CD14-positive monocyte (primary cell): ENCODE measurements at regions not wholly inside any gene's neighbourhood (a gene's known extent, or its start where the extent isn't known, plus 50 kb on each side); places are given as distances from the start of the nearest gene placed in this dataset.

Experiments
- DNase-seq, 3 donors: peaks; one replicate each; pipeline ENCODE4 v3.0.0-alpha.2; 2011 to 2022
- H2AFZ ChIP-seq: 2 replicates; pipeline ENCODE4 v1.6.0; 2012; ENCODE audit warnings: mild to moderate bottlenecking, low read depth, low read length, inconsistent platforms; ENCODE audit not compliant: insufficient read depth, poor library complexity, severe bottlenecking
- H3K27ac ChIP-seq, 2 donors: 1 replicate in 1 of 2; 2 replicates in 1 of 2; pipeline ENCODE4 v1.5.1; 2012 to 2013; ENCODE audit warnings: low read length in 2 of 2, control low read depth in 1 of 2, inconsistent platforms in 1 of 2, low read depth in 1 of 2, mild to moderate bottlenecking in 1 of 2
- H3K27me3 ChIP-seq, 2 donors: one replicate each; pipeline versions ENCODE4 v1.6.0 to v1.6.1; 2011 to 2013; ENCODE audit warnings: low read length in 2 of 2; ENCODE audit not compliant: control insufficient read depth in 2 of 2, insufficient read depth in 2 of 2
- H3K36me3 ChIP-seq, 2 donors: replicated peaks in 1 of 2; 1 replicate in 1 of 2; 2 replicates in 1 of 2; pipeline versions ENCODE4 v1.5.1 to v1.6.1; 2012 to 2013; ENCODE audit warnings: low read length in 2 of 2, control low read depth in 1 of 2, inconsistent platforms in 1 of 2, mild to moderate bottlenecking in 1 of 2; ENCODE audit not compliant: insufficient read depth in 2 of 2, control insufficient read depth in 1 of 2
- H3K4me1 ChIP-seq, 2 donors: 1 replicate in 1 of 2; 2 replicates in 1 of 2; pipeline versions ENCODE4 v1.5.1 to v1.6.1; 2012 to 2013; ENCODE audit warnings: low read length in 2 of 2, control low read depth in 1 of 2, inconsistent platforms in 1 of 2, mild to moderate bottlenecking in 1 of 2, moderate library complexity in 1 of 2; ENCODE audit not compliant: insufficient read depth in 2 of 2, control insufficient read depth in 1 of 2
- H3K4me2 ChIP-seq: replicated peaks from 2 replicates; pipeline ENCODE3; 2012; ENCODE audit warnings: low read length, moderate library complexity, mild to moderate bottlenecking; ENCODE audit not compliant: poor library complexity, severe bottlenecking; ENCODE audit errors: extremely low read depth
- H3K4me3 ChIP-seq, 3 experiments: fragments of 200-600 bp in 1 of 3; sonication (generic) in 1 of 3; replicated peaks in 1 of 3; 1 replicate in 2 of 3; 2 replicates in 1 of 3; pipeline ENCODE4 v1.5.1; 2011 to 2013; ENCODE audit warnings: low read length in 3 of 3, mild to moderate bottlenecking in 3 of 3, control low read depth in 2 of 3, low read depth in 2 of 3, inconsistent platforms in 1 of 3, moderate library complexity in 1 of 3
- H3K79me2 ChIP-seq: 2 replicates; pipeline ENCODE4 v1.6.0; 2012; ENCODE audit warnings: mild to moderate bottlenecking, control low read depth, inconsistent platforms, low read length, moderate library complexity; ENCODE audit not compliant: insufficient read depth
- H3K9ac ChIP-seq: 2 replicates; pipeline ENCODE4 v1.6.0; 2017; ENCODE audit warnings: low read length, mild to moderate bottlenecking; ENCODE audit not compliant: insufficient read depth, poor library complexity, severe bottlenecking
- H3K9me3 ChIP-seq, 2 donors: replicated peaks in 1 of 2; 1 replicate in 1 of 2; 2 replicates in 1 of 2; pipeline versions ENCODE4 v1.5.1 to v1.6.1; 2012 to 2013; ENCODE audit warnings: low read length in 2 of 2, control low read depth in 1 of 2; ENCODE audit not compliant: control insufficient read depth in 1 of 2, insufficient read depth in 1 of 2
- H4K20me1 ChIP-seq: 2 replicates; pipeline ENCODE4 v1.6.0; 2012; ENCODE audit warnings: mild to moderate bottlenecking, low read length, control low read depth, moderate library complexity; ENCODE audit not compliant: insufficient read depth
- H3K27ac Mint-ChIP-seq, 7 donors: one replicate each; pipeline ENCODE4 v1.8.0; 2020; ENCODE audit warnings: mild to moderate bottlenecking in 7 of 7, mixed read lengths in 7 of 7, moderate library complexity in 6 of 7, inconsistent platforms in 2 of 7
- H3K27me3 Mint-ChIP-seq, 3 donors: one replicate each; pipeline ENCODE4 v1.8.0; 2021 to 2022; ENCODE audit warnings: low read depth in 3 of 3, mild to moderate bottlenecking in 3 of 3, mixed read lengths in 3 of 3, moderate library complexity in 3 of 3, inconsistent platforms in 1 of 3
- H3K36me3 Mint-ChIP-seq, 2 donors: one replicate each; pipeline ENCODE4 v1.8.0; 2020; ENCODE audit warnings: mixed read lengths in 2 of 2, inconsistent platforms in 1 of 2, mild to moderate bottlenecking in 1 of 2
- H3K4me1 Mint-ChIP-seq: one replicate; pipeline ENCODE4 v1.8.0; 2020; ENCODE audit warnings: mild to moderate bottlenecking, mixed read lengths
- H3K4me3 Mint-ChIP-seq, 2 donors: one replicate each; pipeline ENCODE4 v1.8.0; 2020; ENCODE audit warnings: mild to moderate bottlenecking in 2 of 2, mixed read lengths in 2 of 2, moderate library complexity in 1 of 2
- H3K9me3 Mint-ChIP-seq, 7 donors: one replicate each; pipeline ENCODE4 v1.8.0; 2020 to 2022; ENCODE audit warnings: mixed read lengths in 7 of 7, mild to moderate bottlenecking in 6 of 7, moderate library complexity in 6 of 7, inconsistent platforms in 2 of 7
- CTCF ChIP-seq: fragments of 200-600 bp; IDR thresholded peaks from one replicate; pipeline ENCODE4 v1.8.0; 2022; ENCODE audit warnings: antibody characterized with exemption, mild to moderate bottlenecking
- WGBS: methylation state at CpG from one replicate; pipeline ENCODE4 v1.1.5; 2013; ENCODE audit warnings: missing lambda C conversion rate; ENCODE audit not compliant: insufficient coverage; 5-methylcytosine and 5-hydroxymethylcytosine counted together
- intact Hi-C, 2 donors: fragments of 100-400 bp; cut with micrococcal nuclease; formaldehyde crosslinking; loops; one replicate each; pipeline versions ENCODE4 v1.15.0 to v1.15.1; 2023

GRCh38 chr6:103379272-103379671 lies 1480.4 kb downstream of the HACE1 start:
- Mint-ChIP-seq H3K4me3 (no peak overlapping the region), H3K36me3 (no peaks in the 10 kb centered on the region), H3K27ac (no peak overlapping the region), H3K9me3 (peaks cover 0 to 6% (median 2%) of the 10 kb centered on the region in 7 donors), H3K4me1 (no peaks in the 10 kb centered on the region), H3K27me3 (no peaks in the 10 kb centered on the region)
- intact Hi-C loops, result no loop called here
- H2AFZ ChIP-seq, result no peak overlapping the region
- 86% methylated on average over 1 of the region's 2 CpGs for WGBS
- H3K9ac ChIP-seq, result no peak overlapping the region
- H3K4me2 ChIP-seq, result no peak overlapping the region
- H4K20me1 ChIP-seq, result no peaks in the 10 kb centered on the region
- no peak overlapping the region for H3K27ac ChIP-seq
- H3K4me1 ChIP-seq, result no peaks in the 10 kb centered on the region
- TF ChIP-seq CTCF, result no peak
- H3K79me2 ChIP-seq, result no peaks in the 10 kb centered on the region
- H3K4me3 ChIP-seq, result no peak overlapping the region
- no peaks in the 10 kb centered on the region for H3K9me3 ChIP-seq
- no peaks in the 10 kb centered on the region for H3K36me3 ChIP-seq
- no peaks in the 10 kb centered on the region for H3K27me3 ChIP-seq
- no peak for DNase-seq

GRCh38 chr6:103367212-103367611 lies 1492.5 kb downstream of the HACE1 start:
- H3K27ac ChIP-seq, result no peak overlapping the region

More at GRCh38 chr6:103367212-103367611, 1492.5 kb downstream of the HACE1 start:
- no peak overlapping the region for H3K27ac Mint-ChIP-seq
- Histone ChIP-seq H2AFZ (no peak overlapping the region), H3K27me3 (no peaks in the 10 kb centered on the region), H3K4me3 (no peak overlapping the region), H3K9ac (no peak overlapping the region), H3K4me1 (no peaks in the 10 kb centered on the region), H3K79me2 (no peaks in the 10 kb centered on the region), H3K4me2 (no peak overlapping the region), H4K20me1 (no peaks in the 10 kb centered on the region), H3K9me3 (peaks cover 0 to 12% of the 10 kb centered on the region in 2 donors), H3K36me3 (no peaks in the 10 kb centered on the region)
- H3K36me3 Mint-ChIP-seq, result no peaks in the 10 kb centered on the region
- H3K4me3 Mint-ChIP-seq, result no peak overlapping the region
- peaks cover 0 to 16% (median 5%) of the 10 kb centered on the region in 7 donors for H3K9me3 Mint-ChIP-seq
- no peak for DNase-seq
- intact Hi-C loops, result no loop called here
- no peaks in the 10 kb centered on the region for H3K4me1 Mint-ChIP-seq
- no peaks in the 10 kb centered on the region for H3K27me3 Mint-ChIP-seq
- TF ChIP-seq CTCF, result no peak
